GM12878 (cell line): ENCODE measurements at regions not wholly inside any gene's neighbourhood (a gene's known extent, or its start where the extent isn't known, plus 50 kb on each side); places are given as distances from the start of the nearest gene placed in this dataset.

Experiments used
- ATAC-seq: fragments of 200-7000 bp; cut with Tn5 transposase; 3 replicates; pipeline ENCODE4 v1.9.1; 2020; ENCODE audit warnings: mild to moderate bottlenecking, moderate library complexity
- BruUV-seq: library from RNA; stranded (reverse); fragments of 400-500 nt; replicated peaks from 2 replicates; lab custom pipeline; 2021; lab: Mats Ljungman, UMichigan
- CTCF ChIA-PET: fragments of 300-600 bp; sonication (Branson Sonifier 250); formaldehyde crosslinking; extraction: SDS; loops from one replicate; lab custom pipeline; 2021; ENCODE audit warnings: inconsistent platforms; lab: Yijun Ruan, JAX
- POLR2A ChIA-PET: fragments of 350-600 bp; formaldehyde crosslinking; extraction: SDS; loops from one replicate; lab custom pipeline; 2021; ENCODE audit warnings: inconsistent platforms; lab: Charles Lee
- RAD21 ChIA-PET: fragments of 300-600 bp; sonication (Branson Sonifier 250); formaldehyde crosslinking; loops from one replicate; lab custom pipeline; 2023; ENCODE audit warnings: antibody characterized with exemption; ENCODE audit not compliant: unreplicated experiment; lab: Charles Lee
- SMC1A ChIA-PET: fragments of 300-600 bp; sonication (Branson Sonifier 250); formaldehyde crosslinking; loops from one replicate; lab custom pipeline; 2023; ENCODE audit not compliant: unreplicated experiment, uncharacterized antibody; lab: Charles Lee
- DNase-seq: peaks from one replicate; pipeline ENCODE4 v3.0.0-alpha.2; 2011; ENCODE audit warnings: low read depth, low spot score
- FAIRE-seq: peaks from 3 replicates; lab custom pipeline; 2011; peaks lifted over from hg19 to GRCh38; lab: Jason Lieb, UNC
- H2AFZ ChIP-seq: 2 replicates; pipeline ENCODE4 v1.6.0; 2011; ENCODE audit warnings: low read depth, low read length, control low read depth; ENCODE audit not compliant: control insufficient read depth
- H3K27ac ChIP-seq: 2 replicates; pipeline ENCODE4 v1.5.1; 2011; ENCODE audit warnings: control low read depth; ENCODE audit not compliant: control insufficient read depth, insufficient read depth
- H3K27me3 ChIP-seq, 2 experiments: replicated peaks in 1 of 2; 2 replicates each; pipeline versions ENCODE4 v1.6.0 to v1.6.1; 2011; ENCODE audit warnings: low read length in 1 of 2; ENCODE audit not compliant: control insufficient read depth in 2 of 2, insufficient read depth in 2 of 2
- H3K36me3 ChIP-seq, 2 experiments: 2 replicates each; pipeline ENCODE4 v1.5.1; 2011; ENCODE audit warnings: low read length in 1 of 2; ENCODE audit not compliant: control insufficient read depth in 2 of 2, insufficient read depth in 2 of 2
- H3K4me1 ChIP-seq: 2 replicates; pipeline ENCODE4 v1.6.1; 2011; ENCODE audit warnings: mild to moderate bottlenecking, low read length, moderate library complexity, mixed read lengths; ENCODE audit not compliant: control insufficient read depth, insufficient read depth
- H3K4me2 ChIP-seq: 2 replicates; pipeline ENCODE4 v1.6.0; 2011; ENCODE audit warnings: control low read depth; ENCODE audit not compliant: control insufficient read depth, insufficient read depth
- H3K4me3 ChIP-seq: fragments of 200-600 bp; sonication (generic); 2 replicates; pipeline ENCODE4 v1.5.1; 2016
- H3K79me2 ChIP-seq: 2 replicates; pipeline ENCODE4 v1.6.0; 2011; ENCODE audit warnings: low read length; ENCODE audit not compliant: control insufficient read depth, insufficient read depth
- H3K9ac ChIP-seq: 2 replicates; pipeline ENCODE4 v1.8.0; 2011; ENCODE audit warnings: low read length, control low read depth, mixed read lengths; ENCODE audit not compliant: control insufficient read depth, insufficient read depth
- H3K9me3 ChIP-seq: replicated peaks from 3 replicates; pipeline ENCODE4 v1.5.1; 2011; ENCODE audit warnings: mild to moderate bottlenecking, low read length; ENCODE audit not compliant: control insufficient read depth, insufficient read depth
- H4K20me1 ChIP-seq: 2 replicates; pipeline ENCODE4 v1.6.0; 2011; ENCODE audit not compliant: control insufficient read depth, insufficient read depth
- BMI1 ChIP-seq: fragments of 450-650 bp; IDR thresholded peaks from 2 replicates; pipeline ENCODE4 v1.6.1; 2016; ENCODE audit warnings: mild to moderate bottlenecking, moderate library complexity, borderline replicate concordance
- CBFB ChIP-seq: IDR thresholded peaks from 2 replicates; pipeline ENCODE4 v1.6.1; 2016; ENCODE audit warnings: antibody characterized with exemption, low read depth
- CEBPB ChIP-seq, 2 experiments: fragments of 150-350 bp in 1 of 2; IDR thresholded peaks; 2 replicates each; pipeline ENCODE4 v1.6.1; 2012 to 2014; ENCODE audit warnings: low read depth in 2 of 2, low read length in 2 of 2, borderline replicate concordance in 1 of 2, inconsistent platforms in 1 of 2
- CHD1 ChIP-seq: IDR thresholded peaks from 2 replicates; pipeline ENCODE4 v1.6.1; 2012; ENCODE audit warnings: low read depth, low read length, improper control_type of control experiment
- CREB1 ChIP-seq: IDR thresholded peaks from 2 replicates; pipeline ENCODE4 v1.6.1; 2012; ENCODE audit warnings: low read depth, mild to moderate bottlenecking, inconsistent platforms
- GATAD2B ChIP-seq: fragments of 450-650 bp; conservative IDR thresholded peaks from 2 replicates; pipeline ENCODE4 v1.6.1; 2017; ENCODE audit warnings: low read depth, mild to moderate bottlenecking, moderate library complexity
- HDGF ChIP-seq: fragments of 450-650 bp; IDR thresholded peaks from 2 replicates; pipeline ENCODE4 v1.6.1; 2016; ENCODE audit warnings: antibody characterized with exemption
- JUND ChIP-seq: IDR thresholded peaks from 2 replicates; pipeline ENCODE4 v1.6.1; 2012; ENCODE audit warnings: low read depth, mild to moderate bottlenecking, low read length, improper control_type of control experiment, moderate library complexity
- KLF5 ChIP-seq: fragments of 450-650 bp; IDR thresholded peaks from 2 replicates; pipeline ENCODE4 v1.6.1; 2014; ENCODE audit warnings: mild to moderate bottlenecking; ENCODE audit not compliant: partially characterized antibody
- MTA2 ChIP-seq: fragments of 450-650 bp; IDR thresholded peaks from 2 replicates; pipeline ENCODE4 v1.6.1; 2016; ENCODE audit warnings: low read depth, mild to moderate bottlenecking, moderate library complexity
- RFX5 ChIP-seq: IDR thresholded peaks from 2 replicates; pipeline ENCODE4 v1.6.1; 2011; ENCODE audit warnings: low read depth, low read length, improper control_type of control experiment
- SUZ12 ChIP-seq: fragments of 200-600 bp; sonication (generic); IDR thresholded peaks from one replicate; pipeline ENCODE4 v1.6.1; 2018; ENCODE audit warnings: antibody characterized with exemption, mild to moderate bottlenecking; ENCODE audit not compliant: unreplicated experiment
- TAF1 ChIP-seq: IDR thresholded peaks from 2 replicates; pipeline ENCODE4 v1.6.1; 2011; ENCODE audit warnings: mild to moderate bottlenecking, low read depth, low read length, borderline replicate concordance
- ZNF384 ChIP-seq: IDR thresholded peaks from 2 replicates; pipeline ENCODE4 v1.6.1; 2012; ENCODE audit warnings: low read depth, mild to moderate bottlenecking, low read length, improper control_type of control experiment, borderline replicate concordance
- WGBS: methylation state at CpG from one replicate; pipeline ENCODE4 v1.1.6; 2016; ENCODE audit warnings: low lambda C conversion rate; ENCODE audit not compliant: insufficient replicate concordance, insufficient coverage; ENCODE audit errors: missing lambda C conversion rate; 5-methylcytosine and 5-hydroxymethylcytosine counted together
- in situ Hi-C: fragments of 300-500 bp; cut with MboI; formaldehyde crosslinking; loops from 9 replicates; pipeline ENCODE4 v1.14.3; 2018; ENCODE audit warnings: mixed read lengths
- intact Hi-C: fragments of 100-400 bp; cut with micrococcal nuclease; formaldehyde crosslinking; loops from one replicate; pipeline ENCODE4 v1.14.2; 2022; ENCODE audit not compliant: unreplicated experiment
- TF ChIP-seq, protein P1 (sequence below): fragments of 450-650 bp; IDR thresholded peaks from 2 replicates; pipeline ENCODE4 v1.6.1; 2016; ENCODE audit warnings: mild to moderate bottlenecking, moderate library complexity, borderline replicate concordance

DNA sequence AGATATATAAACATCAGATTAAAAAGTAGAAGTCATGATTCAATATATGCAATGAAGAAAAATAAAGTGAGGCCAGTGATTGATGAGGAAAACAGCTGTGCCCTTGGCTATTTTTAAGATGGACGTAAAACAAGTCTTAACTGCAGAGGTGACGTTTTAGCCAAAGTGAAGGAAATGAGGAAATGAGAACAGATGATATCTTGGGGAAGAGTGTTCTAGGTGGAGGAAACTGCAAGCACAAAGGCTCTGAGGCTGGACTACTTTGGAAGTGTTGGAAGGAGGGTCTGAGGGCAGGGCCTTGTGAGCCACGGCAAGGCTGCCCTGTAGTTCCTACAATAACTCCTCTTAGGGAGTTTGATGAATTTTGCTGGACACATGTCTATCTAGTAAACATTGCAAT, 140.5 kb upstream of the AKR1E2 start:
- RAD21 ChIA-PET: no interaction called here
- Histone ChIP-seq H3K79me2 (no peaks in the 10 kb centered on the region), H3K4me3 (no peak overlapping the region), H3K36me3 (no peaks in the 10 kb centered on the region), H3K4me2 (no peak overlapping the region), H4K20me1 (no peaks in the 10 kb centered on the region), H3K4me1 (no peaks in the 10 kb centered on the region; the same call in 1 of the 2 replicates), H3K27me3 (no peaks in the 10 kb centered on the region), H3K27ac (no peak overlapping the region), H2AFZ (no peak overlapping the region), H3K9me3 (no peaks in the 10 kb centered on the region), H3K9ac (no peak overlapping the region)
- CTCF ChIA-PET: no interaction called here
- no TSS peak for BruUV-seq
- DNase-seq (no peak), ATAC-seq (no peak), FAIRE-seq (no peak)
- in situ Hi-C loops (no loop called here), intact Hi-C loops (no loop called here)
- SMC1A ChIA-PET: no interaction called here
- 32% methylated on average over 3 of the region's 3 CpGs for WGBS
- POLR2A ChIA-PET: no interaction called here
- no peak for TF ChIP-seq CREB1
- no peak for TF ChIP-seq SUZ12
- no peak for TF ChIP-seq CEBPB (IDR thresholded peaks at IDR 0.05; ENCODE audit: borderline replicate concordance in 1 of 2, low read depth in 2 of 2, low read length in 2 of 2)
- TF ChIP-seq CBFB: no peak
- TF ChIP-seq TAF1: no peak
- TF ChIP-seq KLF5: no peak
- TF ChIP-seq RFX5: no peak
- TF ChIP-seq BMI1: no peak
- TF ChIP-seq HDGF: no peak
- TF ChIP-seq, protein P1, sequence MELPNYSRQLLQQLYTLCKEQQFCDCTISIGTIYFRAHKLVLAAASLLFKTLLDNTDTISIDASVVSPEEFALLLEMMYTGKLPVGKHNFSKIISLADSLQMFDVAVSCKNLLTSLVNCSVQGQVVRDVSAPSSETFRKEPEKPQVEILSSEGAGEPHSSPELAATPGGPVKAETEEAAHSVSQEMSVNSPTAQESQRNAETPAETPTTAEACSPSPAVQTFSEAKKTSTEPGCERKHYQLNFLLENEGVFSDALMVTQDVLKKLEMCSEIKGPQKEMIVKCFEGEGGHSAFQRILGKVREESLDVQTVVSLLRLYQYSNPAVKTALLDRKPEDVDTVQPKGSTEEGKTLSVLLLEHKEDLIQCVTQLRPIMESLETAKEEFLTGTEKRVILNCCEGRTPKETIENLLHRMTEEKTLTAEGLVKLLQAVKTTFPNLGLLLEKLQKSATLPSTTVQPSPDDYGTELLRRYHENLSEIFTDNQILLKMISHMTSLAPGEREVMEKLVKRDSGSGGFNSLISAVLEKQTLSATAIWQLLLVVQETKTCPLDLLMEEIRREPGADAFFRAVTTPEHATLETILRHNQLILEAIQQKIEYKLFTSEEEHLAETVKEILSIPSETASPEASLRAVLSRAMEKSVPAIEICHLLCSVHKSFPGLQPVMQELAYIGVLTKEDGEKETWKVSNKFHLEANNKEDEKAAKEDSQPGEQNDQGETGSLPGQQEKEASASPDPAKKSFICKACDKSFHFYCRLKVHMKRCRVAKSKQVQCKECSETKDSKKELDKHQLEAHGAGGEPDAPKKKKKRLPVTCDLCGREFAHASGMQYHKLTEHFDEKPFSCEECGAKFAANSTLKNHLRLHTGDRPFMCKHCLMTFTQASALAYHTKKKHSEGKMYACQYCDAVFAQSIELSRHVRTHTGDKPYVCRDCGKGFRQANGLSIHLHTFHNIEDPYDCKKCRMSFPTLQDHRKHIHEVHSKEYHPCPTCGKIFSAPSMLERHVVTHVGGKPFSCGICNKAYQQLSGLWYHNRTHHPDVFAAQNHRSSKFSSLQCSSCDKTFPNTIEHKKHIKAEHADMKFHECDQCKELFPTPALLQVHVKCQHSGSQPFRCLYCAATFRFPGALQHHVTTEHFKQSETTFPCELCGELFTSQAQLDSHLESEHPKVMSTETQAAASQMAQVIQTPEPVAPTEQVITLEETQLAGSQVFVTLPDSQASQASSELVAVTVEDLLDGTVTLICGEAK: no peak
- no peak for TF ChIP-seq ZNF384
- TF ChIP-seq CHD1: no peak
- TF ChIP-seq GATAD2B: no peak
- TF ChIP-seq MTA2: no peak
- TF ChIP-seq JUND: no peak
